ENCODE measurements at regions not wholly inside any gene's neighbourhood (a gene's known extent, or its start where the extent isn't known, plus 50 kb on each side); places are given as distances from the start of the nearest gene placed in this dataset.
"Not testable (repeated sequence)": the region's sequence is repeated elsewhere in the genome, so short reads cannot be mapped to it uniquely, and the experiment has no call there.

GRCh38 chr5:115420812-115421211 lies 123.8 kb downstream of the FEM1C start:
- peaks cover 55% of the 10 kb centered on the region for H3K4me1 ChIP-seq (ENCODE audit: control insufficient read depth, insufficient read depth, low read length)
- not testable (repeated sequence) for H3K4me3 ChIP-seq (ENCODE audit: low read length); H3K27me3 ChIP-seq (ENCODE audit: control insufficient read depth, insufficient read depth, low read length); H3K9ac ChIP-seq (ENCODE audit: low read length); H3K36me3 ChIP-seq (ENCODE audit: control insufficient read depth, insufficient read depth, low read length); H3K9me3 ChIP-seq (ENCODE audit: control insufficient read depth, low read length)

GRCh38 chr5:115419846-115420585 lies 123.6 kb upstream of the CCDC112 start:
- Histone ChIP-seq H3K36me3 (ENCODE audit: control insufficient read depth, insufficient read depth, low read length) (no peaks in the 10 kb centered on the region), H3K4me3 (ENCODE audit: low read length) (no peak overlapping the region), H3K9me3 (ENCODE audit: control insufficient read depth, low read length) (no peaks in the 10 kb centered on the region), H3K27me3 (ENCODE audit: control insufficient read depth, insufficient read depth, low read length) (no peaks in the 10 kb centered on the region), H3K9ac (ENCODE audit: low read length) (no peak overlapping the region), H3K4me1 (ENCODE audit: control insufficient read depth, insufficient read depth, low read length) (peaks cover 61% of the 10 kb centered on the region)

DNA sequence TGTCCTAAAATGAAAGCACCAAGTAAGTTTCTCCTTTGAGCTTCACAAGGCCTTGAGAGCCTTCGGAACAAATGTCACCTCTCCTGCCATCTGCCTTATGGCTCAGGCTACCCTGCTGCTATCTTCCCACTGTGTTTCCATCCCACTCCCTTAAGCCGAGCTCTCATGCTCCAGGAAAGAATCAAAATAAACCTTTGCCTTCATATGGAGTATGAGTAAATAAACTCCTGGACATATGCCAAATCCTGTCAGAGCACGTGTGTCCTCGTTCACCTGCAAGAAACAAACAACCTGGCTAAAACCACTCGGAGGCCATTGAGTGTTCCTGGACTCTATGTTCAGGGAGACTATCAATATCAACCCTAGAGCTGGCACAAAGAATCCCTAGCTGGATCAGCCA lies 122.3 kb upstream of the CCDC112 start:
- no peak overlapping the region for H3K9ac ChIP-seq (ENCODE audit: low read length)
- peaks cover 70% of the 10 kb centered on the region for H3K4me1 ChIP-seq (ENCODE audit: control insufficient read depth, insufficient read depth, low read length)
- H3K36me3 ChIP-seq (ENCODE audit: control insufficient read depth, insufficient read depth, low read length): no peaks in the 10 kb centered on the region
- no peaks in the 10 kb centered on the region for H3K9me3 ChIP-seq (ENCODE audit: control insufficient read depth, low read length)
- H3K4me3 ChIP-seq (ENCODE audit: low read length): no peak overlapping the region
- H3K27me3 ChIP-seq (ENCODE audit: control insufficient read depth, insufficient read depth, low read length): no peaks in the 10 kb centered on the region

- H3K9ac ChIP-seq (ENCODE audit: low read length): no peak overlapping the region
- H3K4me1 ChIP-seq (ENCODE audit: control insufficient read depth, insufficient read depth, low read length): peaks cover 60% of the 10 kb centered on the region
- H3K4me3 ChIP-seq (ENCODE audit: low read length): no peak overlapping the region
- no peaks in the 10 kb centered on the region for H3K27me3 ChIP-seq (ENCODE audit: control insufficient read depth, insufficient read depth, low read length)
- no peaks in the 10 kb centered on the region for H3K36me3 ChIP-seq (ENCODE audit: control insufficient read depth, insufficient read depth, low read length)
- H3K9me3 ChIP-seq (ENCODE audit: control insufficient read depth, low read length): no peaks in the 10 kb centered on the region
Observed at GRCh38 chr5:115417076-115417475, 120.6 kb upstream of the CCDC112 start.

DNA sequence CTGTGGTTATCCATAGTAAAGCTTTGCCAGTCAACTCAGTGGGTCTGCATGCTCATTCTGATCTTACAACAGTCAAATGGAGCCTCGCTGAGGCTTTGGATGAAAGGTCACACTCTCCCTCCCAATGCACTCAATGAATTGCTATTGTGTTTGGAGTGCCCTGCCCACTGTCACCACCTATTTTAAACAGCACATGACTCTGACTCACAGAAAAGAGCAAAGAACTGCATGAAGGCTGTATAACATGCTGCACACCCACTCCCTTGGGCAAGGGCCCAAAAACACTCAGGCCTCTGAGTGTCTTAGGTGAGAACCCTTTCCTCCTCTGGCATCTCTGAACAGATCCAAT lies 118.7 kb upstream of the CCDC112 start:
- H3K4me1 ChIP-seq (ENCODE audit: control insufficient read depth, insufficient read depth, low read length): peaks cover 56% of the 10 kb centered on the region
- no peaks in the 10 kb centered on the region for H3K36me3 ChIP-seq (ENCODE audit: control insufficient read depth, insufficient read depth, low read length)
- H3K27me3 ChIP-seq (ENCODE audit: control insufficient read depth, insufficient read depth, low read length): no peaks in the 10 kb centered on the region
- no peak overlapping the region for H3K4me3 ChIP-seq (ENCODE audit: low read length)
- H3K9me3 ChIP-seq (ENCODE audit: control insufficient read depth, low read length): no peaks in the 10 kb centered on the region
- H3K9ac ChIP-seq (ENCODE audit: low read length): peak overlapping the region; percentile 3

GRCh38 chr5:115414406-115415142 lies 118.1 kb upstream of the CCDC112 start:
- Histone ChIP-seq H3K9me3 (ENCODE audit: control insufficient read depth, low read length) (no peaks in the 10 kb centered on the region), H3K4me1 (ENCODE audit: control insufficient read depth, insufficient read depth, low read length) (peaks cover 51% of the 10 kb centered on the region), H3K9ac (ENCODE audit: low read length) (peak overlapping the region; percentile 3), H3K36me3 (ENCODE audit: control insufficient read depth, insufficient read depth, low read length) (no peaks in the 10 kb centered on the region), H3K27me3 (ENCODE audit: control insufficient read depth, insufficient read depth, low read length) (no peaks in the 10 kb centered on the region), H3K4me3 (ENCODE audit: low read length) (no peak overlapping the region)

GRCh38 chr5:115413651-115414050 lies 117.2 kb upstream of the CCDC112 start:
- H3K27me3 ChIP-seq (ENCODE audit: control insufficient read depth, insufficient read depth, low read length): no peaks in the 10 kb centered on the region
- no peaks in the 10 kb centered on the region for H3K9me3 ChIP-seq (ENCODE audit: control insufficient read depth, low read length)
- no peak overlapping the region for H3K9ac ChIP-seq (ENCODE audit: low read length)
- H3K4me1 ChIP-seq (ENCODE audit: control insufficient read depth, insufficient read depth, low read length): peaks cover 43% of the 10 kb centered on the region
- no peaks in the 10 kb centered on the region for H3K36me3 ChIP-seq (ENCODE audit: control insufficient read depth, insufficient read depth, low read length)
- H3K4me3 ChIP-seq (ENCODE audit: low read length): no peak overlapping the region

DNA sequence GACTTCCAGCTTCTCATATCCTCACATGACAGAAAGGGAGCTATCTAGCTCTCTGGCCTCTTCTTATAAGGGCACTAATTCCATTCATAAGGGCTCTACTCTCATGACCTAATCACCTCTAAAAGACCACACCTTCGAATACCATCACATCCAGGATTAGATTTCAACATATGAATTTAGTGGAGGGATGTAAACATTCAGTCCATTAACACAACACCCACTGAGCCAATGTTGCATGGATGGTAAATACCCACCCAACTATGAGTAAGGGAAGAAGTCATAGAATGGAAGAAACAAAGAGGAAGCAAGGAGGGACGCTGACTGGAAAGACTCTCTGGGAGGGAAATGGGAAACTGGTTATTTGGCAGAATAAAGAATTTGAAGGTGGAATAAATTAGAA lies 112.6 kb upstream of the CCDC112 start:
- Histone ChIP-seq H3K9ac (ENCODE audit: low read length) (no peak overlapping the region), H3K36me3 (ENCODE audit: control insufficient read depth, insufficient read depth, low read length) (no peaks in the 10 kb centered on the region), H3K27me3 (ENCODE audit: control insufficient read depth, insufficient read depth, low read length) (no peaks in the 10 kb centered on the region), H3K4me1 (ENCODE audit: control insufficient read depth, insufficient read depth, low read length) (peaks cover 5% of the 10 kb centered on the region), H3K9me3 (ENCODE audit: control insufficient read depth, low read length) (no peaks in the 10 kb centered on the region), H3K4me3 (ENCODE audit: low read length) (no peak overlapping the region)

DNA sequence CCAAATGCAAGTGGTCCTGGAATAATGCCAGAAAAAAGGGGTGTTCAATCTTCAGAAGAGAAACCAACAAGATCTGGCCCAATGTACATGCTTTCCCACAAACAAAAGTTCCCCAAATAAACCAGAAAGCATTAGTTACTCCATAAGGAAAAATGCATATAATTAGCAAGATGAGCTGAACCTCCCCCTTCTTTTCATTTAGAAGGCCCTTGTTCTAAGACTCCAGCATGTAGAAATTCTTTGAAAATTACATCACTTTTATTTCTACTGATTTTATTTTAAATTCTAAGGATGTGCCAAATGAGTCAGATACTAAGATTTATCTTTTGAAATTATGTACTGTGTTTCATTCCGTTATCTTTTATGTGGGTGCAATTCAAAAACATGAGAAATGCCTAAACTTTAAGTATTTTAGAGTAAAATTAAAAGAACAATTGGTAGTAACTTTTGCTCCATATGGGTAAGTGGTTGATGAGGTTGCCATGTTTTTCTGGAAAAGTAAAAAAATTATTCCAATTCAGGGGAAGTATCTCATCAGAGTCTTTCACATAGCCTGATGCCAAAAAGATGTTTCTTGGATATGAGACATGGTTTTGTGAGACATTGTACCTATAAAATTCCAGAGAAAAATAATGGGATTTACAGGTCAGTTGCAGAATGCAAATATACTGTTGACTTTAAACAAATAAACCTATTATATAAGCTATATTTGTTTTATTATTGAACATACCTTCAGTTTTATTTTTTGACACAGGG lies 106.5 kb upstream of the CCDC112 start:
- Histone ChIP-seq H3K36me3 (ENCODE audit: control insufficient read depth, insufficient read depth, low read length) (no peaks in the 10 kb centered on the region), H3K9ac (ENCODE audit: low read length) (no peak overlapping the region), H3K27me3 (ENCODE audit: control insufficient read depth, insufficient read depth, low read length) (no peaks in the 10 kb centered on the region), H3K4me3 (ENCODE audit: low read length) (no peak overlapping the region), H3K9me3 (ENCODE audit: control insufficient read depth, low read length) (no peaks in the 10 kb centered on the region), H3K4me1 (ENCODE audit: control insufficient read depth, insufficient read depth, low read length) (no peaks in the 10 kb centered on the region)

- no peak overlapping the region for H3K9ac ChIP-seq (ENCODE audit: low read length)
- H3K4me1 ChIP-seq (ENCODE audit: control insufficient read depth, insufficient read depth, low read length): no peaks in the 10 kb centered on the region
- H3K27me3 ChIP-seq (ENCODE audit: control insufficient read depth, insufficient read depth, low read length): no peaks in the 10 kb centered on the region
- no peaks in the 10 kb centered on the region for H3K9me3 ChIP-seq (ENCODE audit: control insufficient read depth, low read length)
- H3K36me3 ChIP-seq (ENCODE audit: control insufficient read depth, insufficient read depth, low read length): no peaks in the 10 kb centered on the region
- H3K4me3 ChIP-seq (ENCODE audit: low read length): no peak overlapping the region
Observed at GRCh38 chr5:115402092-115402491, 105.6 kb upstream of the CCDC112 start.

DNA sequence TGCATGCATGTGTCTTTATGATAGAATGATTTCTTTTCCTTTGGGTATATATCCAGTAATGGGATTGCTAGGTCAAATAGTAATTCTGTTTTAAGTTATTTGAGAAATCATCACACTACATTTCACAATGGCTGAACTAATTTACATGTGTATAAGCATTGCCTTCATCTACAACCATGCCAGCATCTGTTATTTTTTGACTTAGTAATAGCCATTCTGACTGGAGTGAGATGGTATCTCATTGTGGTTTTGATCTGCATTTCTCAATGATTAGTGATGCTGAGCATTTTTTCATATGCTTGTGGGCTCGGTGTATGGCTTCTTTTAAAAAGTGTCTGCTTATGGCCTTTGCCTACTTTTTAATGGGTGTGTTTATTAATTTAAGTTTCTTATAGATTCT lies 102.3 kb upstream of the CCDC112 start:
- H3K9ac ChIP-seq (ENCODE audit: low read length): no peak overlapping the region
- no peak overlapping the region for H3K4me3 ChIP-seq (ENCODE audit: low read length)
- peaks cover 16% of the 10 kb centered on the region for H3K4me1 ChIP-seq (ENCODE audit: control insufficient read depth, insufficient read depth, low read length)
- H3K27me3 ChIP-seq (ENCODE audit: control insufficient read depth, insufficient read depth, low read length): no peaks in the 10 kb centered on the region
- H3K36me3 ChIP-seq (ENCODE audit: control insufficient read depth, insufficient read depth, low read length): no peaks in the 10 kb centered on the region
- no peaks in the 10 kb centered on the region for H3K9me3 ChIP-seq (ENCODE audit: control insufficient read depth, low read length)

DNA sequence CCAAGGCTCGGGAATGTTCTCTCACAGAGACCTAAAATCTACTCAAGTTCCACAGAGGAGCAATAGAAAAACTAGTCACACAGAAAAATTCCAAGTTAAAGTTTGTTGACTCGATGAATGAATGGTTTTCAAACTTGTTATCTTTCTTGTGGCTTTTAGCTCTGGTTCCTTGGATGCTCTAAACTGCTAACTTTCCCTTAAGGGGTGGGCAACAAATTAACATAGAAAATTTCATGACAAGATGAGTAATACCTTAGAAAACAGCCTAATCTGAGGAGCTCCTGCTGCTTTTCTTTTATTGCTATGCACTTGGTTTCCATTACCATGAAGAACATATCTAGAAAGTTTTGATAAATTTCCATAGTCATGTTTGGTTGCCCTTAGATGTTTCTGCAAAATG lies 100.2 kb upstream of the CCDC112 start:
- no peak overlapping the region for H3K4me3 ChIP-seq (ENCODE audit: low read length)
- no peaks in the 10 kb centered on the region for H3K9me3 ChIP-seq (ENCODE audit: control insufficient read depth, low read length)
- H3K9ac ChIP-seq (ENCODE audit: low read length): no peak overlapping the region
- no peaks in the 10 kb centered on the region for H3K36me3 ChIP-seq (ENCODE audit: control insufficient read depth, insufficient read depth, low read length)
- H3K27me3 ChIP-seq (ENCODE audit: control insufficient read depth, insufficient read depth, low read length): no peaks in the 10 kb centered on the region
- H3K4me1 ChIP-seq (ENCODE audit: control insufficient read depth, insufficient read depth, low read length): peaks cover 27% of the 10 kb centered on the region

Measured in mucosa of stomach (tissue), 1 donor.